Neutrophil (primary cell): ENCODE measurements at regions not wholly inside any gene's neighbourhood (a gene's known extent, or its start where the extent isn't known, plus 50 kb on each side); places are given as distances from the start of the nearest gene placed in this dataset.

Source experiments
- H3K27ac ChIP-seq: fragments of 200-600 bp; sonication (generic); 2 replicates; pipeline ENCODE4 v1.5.1; 2016; ENCODE audit warnings: mild to moderate bottlenecking, moderate library complexity
- H3K27me3 ChIP-seq: fragments of 200-600 bp; sonication (generic); 2 replicates; pipeline ENCODE4 v1.6.0; 2016; ENCODE audit warnings: mild to moderate bottlenecking
- H3K36me3 ChIP-seq: fragments of 200-600 bp; sonication (generic); 2 replicates; pipeline ENCODE4 v1.5.1; 2017
- H3K4me1 ChIP-seq, 2 experiments: fragments of 200-600 bp in 1 of 2; sonication (generic) in 1 of 2; 1 replicate in 1 of 2; 2 replicates in 1 of 2; pipeline versions ENCODE4 v1.5.1 to v1.6.1; 2013 to 2016; ENCODE audit warnings: low read depth in 1 of 2, low read length in 1 of 2, mild to moderate bottlenecking in 1 of 2, moderate library complexity in 1 of 2; ENCODE audit not compliant: control insufficient read depth in 1 of 2, insufficient read depth in 1 of 2
- H3K4me3 ChIP-seq, 2 experiments: fragments of 200-600 bp in 1 of 2; sonication (generic) in 1 of 2; 1 replicate in 1 of 2; 2 replicates in 1 of 2; pipeline ENCODE4 v1.5.1; 2013 to 2016; ENCODE audit warnings: low read depth in 1 of 2, low read length in 1 of 2, mild to moderate bottlenecking in 1 of 2, moderate library complexity in 1 of 2
- H3K9me3 ChIP-seq: fragments of 200-600 bp; sonication (generic); 2 replicates; pipeline ENCODE4 v1.5.1; 2016
- TF ChIP-seq, protein P1 (sequence below): fragments of 200-600 bp; sonication (generic); IDR thresholded peaks from 2 replicates; pipeline ENCODE4 v1.5.1; 2016; ENCODE audit warnings: antibody characterized with exemption

DNA sequence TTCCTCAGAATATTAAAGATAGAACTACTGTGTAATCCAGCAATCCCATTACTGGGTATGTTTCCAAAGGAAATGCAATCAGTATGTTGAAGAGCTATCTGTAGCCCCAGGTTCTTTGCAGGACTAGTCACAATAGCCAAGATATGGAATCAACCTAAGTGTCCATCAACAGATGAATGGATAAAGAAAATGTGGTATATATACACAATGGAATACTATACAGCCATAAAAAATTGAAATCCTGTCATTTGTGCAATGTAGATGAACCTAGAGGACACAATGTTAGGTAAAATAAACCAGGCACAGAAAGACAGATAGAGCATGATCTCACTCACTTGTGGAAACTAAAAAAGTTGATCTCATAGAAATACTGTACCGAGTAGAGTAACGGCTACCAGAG lies 306.0 kb upstream of the MARCKS start:
- no peaks in the 10 kb centered on the region for H3K27me3 ChIP-seq
- TF ChIP-seq, protein P1, sequence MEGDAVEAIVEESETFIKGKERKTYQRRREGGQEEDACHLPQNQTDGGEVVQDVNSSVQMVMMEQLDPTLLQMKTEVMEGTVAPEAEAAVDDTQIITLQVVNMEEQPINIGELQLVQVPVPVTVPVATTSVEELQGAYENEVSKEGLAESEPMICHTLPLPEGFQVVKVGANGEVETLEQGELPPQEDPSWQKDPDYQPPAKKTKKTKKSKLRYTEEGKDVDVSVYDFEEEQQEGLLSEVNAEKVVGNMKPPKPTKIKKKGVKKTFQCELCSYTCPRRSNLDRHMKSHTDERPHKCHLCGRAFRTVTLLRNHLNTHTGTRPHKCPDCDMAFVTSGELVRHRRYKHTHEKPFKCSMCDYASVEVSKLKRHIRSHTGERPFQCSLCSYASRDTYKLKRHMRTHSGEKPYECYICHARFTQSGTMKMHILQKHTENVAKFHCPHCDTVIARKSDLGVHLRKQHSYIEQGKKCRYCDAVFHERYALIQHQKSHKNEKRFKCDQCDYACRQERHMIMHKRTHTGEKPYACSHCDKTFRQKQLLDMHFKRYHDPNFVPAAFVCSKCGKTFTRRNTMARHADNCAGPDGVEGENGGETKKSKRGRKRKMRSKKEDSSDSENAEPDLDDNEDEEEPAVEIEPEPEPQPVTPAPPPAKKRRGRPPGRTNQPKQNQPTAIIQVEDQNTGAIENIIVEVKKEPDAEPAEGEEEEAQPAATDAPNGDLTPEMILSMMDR, result no peak
- H3K4me1 ChIP-seq, result no peaks in the 10 kb centered on the region
- no peak overlapping the region for H3K27ac ChIP-seq
- no peaks in the 10 kb centered on the region for H3K9me3 ChIP-seq
- H3K36me3 ChIP-seq, result no peaks in the 10 kb centered on the region
- no peak overlapping the region for H3K4me3 ChIP-seq

- Histone ChIP-seq H3K27me3 (no peaks in the 10 kb centered on the region), H3K27ac (no peak overlapping the region), H3K4me1 (no peaks in the 10 kb centered on the region), H3K9me3 (no peaks in the 10 kb centered on the region), H3K4me3 (no peak overlapping the region), H3K36me3 (no peaks in the 10 kb centered on the region)
- TF ChIP-seq, protein P1, result no peak
Observed at GRCh38 chr6:113556775-113557174, 300.4 kb upstream of the MARCKS start.

GRCh38 chr6:113558431-113558830 lies 298.7 kb upstream of the MARCKS start:
- H3K27me3 ChIP-seq, result no peaks in the 10 kb centered on the region
- no peak overlapping the region for H3K4me3 ChIP-seq
- H3K4me1 ChIP-seq, result no peaks in the 10 kb centered on the region
- no peaks in the 10 kb centered on the region for H3K9me3 ChIP-seq
- TF ChIP-seq, protein P1, result no peak
- no peaks in the 10 kb centered on the region for H3K36me3 ChIP-seq
- no peak overlapping the region for H3K27ac ChIP-seq

- H3K4me1 ChIP-seq, result no peaks in the 10 kb centered on the region
- no peak overlapping the region for H3K27ac ChIP-seq
- no peaks in the 10 kb centered on the region for H3K27me3 ChIP-seq
- no peaks in the 10 kb centered on the region for H3K36me3 ChIP-seq
- H3K4me3 ChIP-seq, result no peak overlapping the region
- no peaks in the 10 kb centered on the region for H3K9me3 ChIP-seq
- TF ChIP-seq, protein P1, result no peak
Observed at GRCh38 chr6:113558966-113559365, 298.2 kb upstream of the MARCKS start.

GRCh38 chr6:113560376-113560775 lies 296.8 kb upstream of the MARCKS start:
- TF ChIP-seq, protein P1, result no peak
- H3K27me3 ChIP-seq, result no peaks in the 10 kb centered on the region
- H3K4me3 ChIP-seq, result no peak overlapping the region
- no peak overlapping the region for H3K27ac ChIP-seq
- H3K36me3 ChIP-seq, result no peaks in the 10 kb centered on the region
- no peaks in the 10 kb centered on the region for H3K9me3 ChIP-seq
- peaks cover 9% of the 10 kb centered on the region in 2 experiments for H3K4me1 ChIP-seq

DNA sequence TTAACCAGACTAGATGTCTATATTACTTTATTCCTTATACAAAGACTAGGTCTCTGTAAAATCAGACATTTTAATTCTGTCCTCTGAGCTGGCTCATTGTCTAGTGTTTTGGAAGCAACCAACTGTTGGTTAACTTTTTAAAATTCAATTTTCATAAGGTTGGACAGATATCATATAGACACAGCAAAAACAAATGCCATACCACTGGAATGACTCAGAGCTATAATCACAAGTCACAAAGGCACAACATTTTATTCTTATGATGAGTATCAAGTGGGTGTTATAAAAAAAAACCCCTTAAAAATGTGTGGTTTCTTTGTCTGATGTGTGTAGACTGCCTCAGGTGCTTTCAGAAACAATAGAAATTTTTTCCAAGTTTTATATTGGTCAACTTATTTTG lies 296.2 kb upstream of the MARCKS start:
- H3K27me3 ChIP-seq, result no peaks in the 10 kb centered on the region
- no peaks in the 10 kb centered on the region for H3K9me3 ChIP-seq
- no peaks in the 10 kb centered on the region for H3K36me3 ChIP-seq
- TF ChIP-seq, protein P1, result no peak
- no peak overlapping the region for H3K27ac ChIP-seq
- peaks cover 9% of the 10 kb centered on the region in 2 experiments for H3K4me1 ChIP-seq
- no peak overlapping the region for H3K4me3 ChIP-seq
